BLaER1 (cell line): ENCODE measurements at regions not wholly inside any gene's neighbourhood (a gene's known extent, or its start where the extent isn't known, plus 50 kb on each side); places are given as distances from the start of the nearest gene placed in this dataset.

Experiments
- H3K27ac ChIP-seq: shearing (Covaris generic); formaldehyde crosslinking; 2 replicates; pipeline ENCODE4 v1.8.1; 2022
- H3K27me3 ChIP-seq: shearing (Covaris generic); formaldehyde crosslinking; 2 replicates; pipeline ENCODE4 v1.8.1; 2022
- H3K36me3 ChIP-seq: shearing (Covaris generic); formaldehyde crosslinking; 2 replicates; pipeline ENCODE4 v1.8.1; 2022
- H3K4me1 ChIP-seq: shearing (Covaris generic); formaldehyde crosslinking; 2 replicates; pipeline ENCODE4 v1.8.1; 2022
- H3K4me2 ChIP-seq: shearing (Covaris generic); formaldehyde crosslinking; 2 replicates; pipeline ENCODE4 v1.8.1; 2022
- H3K4me3 ChIP-seq: shearing (Covaris generic); formaldehyde crosslinking; 2 replicates; pipeline ENCODE4 v1.8.1; 2022
- H3K9ac ChIP-seq: shearing (Covaris generic); formaldehyde crosslinking; 2 replicates; pipeline ENCODE4 v1.8.1; 2022
- H3K9me3 ChIP-seq: shearing (Covaris generic); formaldehyde crosslinking; 2 replicates; pipeline ENCODE4 v1.8.1; 2022
- H4K20me1 ChIP-seq: shearing (Covaris generic); formaldehyde crosslinking; 2 replicates; pipeline ENCODE4 v1.8.1; 2022
- Cebpa-rat ChIP-seq: shearing (Covaris generic); IDR thresholded peaks from 2 replicates; pipeline ENCODE4 v1.8.1; 2022

DNA sequence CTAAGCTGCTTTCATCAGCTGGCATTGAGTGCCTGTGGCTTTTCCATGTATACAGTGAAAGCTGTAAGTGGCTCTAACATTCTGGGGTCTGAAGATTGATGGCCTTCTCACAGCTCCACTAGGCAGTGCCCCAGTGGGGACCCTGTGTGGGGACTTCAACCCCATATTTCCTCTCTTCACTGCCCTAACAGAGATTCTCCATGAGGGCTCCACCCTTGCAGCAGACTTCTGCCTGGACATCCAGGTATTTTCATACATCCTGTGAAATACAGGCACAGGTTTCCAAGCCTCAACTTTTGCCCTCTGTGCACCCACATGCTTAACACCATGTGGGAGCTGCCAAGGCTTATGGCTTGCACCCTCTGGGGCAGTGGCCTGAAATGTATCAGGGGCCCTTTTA lies 188.2 kb upstream of the SYT4 start:
- Histone ChIP-seq H3K9me3 (peaks cover 24% of the 10 kb centered on the region), H3K27ac (no peak overlapping the region), H3K4me2 (no peak overlapping the region), H3K9ac (no peak overlapping the region), H4K20me1 (no peaks in the 10 kb centered on the region), H3K4me1 (no peaks in the 10 kb centered on the region), H3K4me3 (no peak overlapping the region), H3K27me3 (no peaks in the 10 kb centered on the region), H3K36me3 (no peaks in the 10 kb centered on the region)
- no peak for TF ChIP-seq Cebpa-rat

DNA sequence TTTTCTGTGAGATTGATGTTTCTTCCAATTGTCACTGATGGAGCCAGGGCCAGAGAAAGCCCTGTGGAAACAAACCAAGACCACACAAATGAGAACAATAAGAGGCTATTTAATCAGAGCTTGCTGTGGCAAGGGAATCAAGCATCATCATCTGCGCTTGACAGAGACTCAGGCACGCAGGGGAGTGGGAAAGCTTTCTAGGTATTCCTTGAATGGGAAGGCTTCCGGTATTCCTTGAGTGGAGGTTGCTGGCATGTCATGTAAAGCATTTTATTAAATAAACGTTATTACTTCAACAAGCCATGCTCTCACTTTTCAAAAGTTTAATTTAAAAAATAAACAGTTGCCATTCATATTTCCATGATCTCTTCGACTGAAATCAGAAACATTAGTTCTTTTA lies 194.6 kb upstream of the SYT4 start:
- H3K4me2 ChIP-seq = no peak overlapping the region
- H3K4me3 ChIP-seq = no peak overlapping the region
- no peaks in the 10 kb centered on the region for H4K20me1 ChIP-seq
- TF ChIP-seq Cebpa-rat = no peak
- H3K9me3 ChIP-seq = no peaks in the 10 kb centered on the region
- H3K27me3 ChIP-seq = no peaks in the 10 kb centered on the region
- no peak overlapping the region for H3K27ac ChIP-seq
- H3K4me1 ChIP-seq = no peaks in the 10 kb centered on the region
- no peak overlapping the region for H3K9ac ChIP-seq
- no peaks in the 10 kb centered on the region for H3K36me3 ChIP-seq

DNA sequence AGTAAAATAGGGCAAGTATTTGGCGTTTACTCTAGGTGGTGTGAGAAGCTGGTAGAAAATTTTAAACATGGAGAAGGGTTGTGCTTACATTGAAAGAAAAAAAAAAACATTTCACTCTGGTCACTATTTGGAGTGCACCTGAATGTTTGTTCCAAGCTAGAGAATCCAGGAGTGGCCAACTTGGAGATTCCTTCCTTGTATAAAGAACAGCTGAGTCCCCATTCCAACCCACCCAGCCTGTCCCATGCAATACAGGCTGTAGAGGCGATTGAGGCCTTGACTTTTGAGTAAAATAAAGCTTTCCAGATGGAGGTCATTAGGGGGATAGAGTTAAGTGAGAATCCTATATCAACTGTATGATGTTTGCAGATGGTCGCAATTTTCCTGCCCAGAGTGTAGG lies 203.8 kb upstream of the SYT4 start:
- Histone ChIP-seq H3K4me1 (no peaks in the 10 kb centered on the region), H3K36me3 (no peaks in the 10 kb centered on the region), H4K20me1 (no peaks in the 10 kb centered on the region), H3K27ac (no peak overlapping the region), H3K9me3 (peaks cover 16% of the 10 kb centered on the region), H3K4me3 (no peak overlapping the region), H3K27me3 (no peaks in the 10 kb centered on the region), H3K4me2 (no peak overlapping the region), H3K9ac (no peak overlapping the region)
- TF ChIP-seq Cebpa-rat = no peak

DNA sequence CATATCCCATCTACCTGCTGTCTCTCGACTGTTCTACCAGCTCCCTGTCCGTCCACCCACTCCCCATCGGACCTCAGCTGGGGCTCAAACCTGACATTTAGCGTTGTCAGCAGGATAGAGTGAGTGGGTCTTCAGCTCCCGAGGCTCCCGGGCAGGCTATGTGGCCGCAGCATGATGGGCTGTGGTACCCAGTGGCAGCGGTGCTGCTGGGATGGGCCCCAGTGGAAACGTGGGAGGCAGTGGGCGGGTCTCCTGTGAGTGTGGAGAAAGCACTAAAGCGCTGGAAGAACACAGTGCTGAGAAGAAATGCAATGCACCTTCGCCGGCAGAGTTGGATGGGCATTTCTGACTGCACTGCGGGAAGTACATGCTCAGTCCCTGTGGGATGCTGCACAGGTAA lies 204.8 kb upstream of the SYT4 start:
- Histone ChIP-seq H3K27me3 (no peaks in the 10 kb centered on the region), H3K4me2 (no peak overlapping the region), H3K27ac (no peak overlapping the region), H3K36me3 (no peaks in the 10 kb centered on the region), H3K4me1 (no peaks in the 10 kb centered on the region), H3K9ac (no peak overlapping the region), H3K4me3 (no peak overlapping the region), H4K20me1 (no peaks in the 10 kb centered on the region), H3K9me3 (peaks cover 27% of the 10 kb centered on the region)
- TF ChIP-seq Cebpa-rat = no peak

DNA sequence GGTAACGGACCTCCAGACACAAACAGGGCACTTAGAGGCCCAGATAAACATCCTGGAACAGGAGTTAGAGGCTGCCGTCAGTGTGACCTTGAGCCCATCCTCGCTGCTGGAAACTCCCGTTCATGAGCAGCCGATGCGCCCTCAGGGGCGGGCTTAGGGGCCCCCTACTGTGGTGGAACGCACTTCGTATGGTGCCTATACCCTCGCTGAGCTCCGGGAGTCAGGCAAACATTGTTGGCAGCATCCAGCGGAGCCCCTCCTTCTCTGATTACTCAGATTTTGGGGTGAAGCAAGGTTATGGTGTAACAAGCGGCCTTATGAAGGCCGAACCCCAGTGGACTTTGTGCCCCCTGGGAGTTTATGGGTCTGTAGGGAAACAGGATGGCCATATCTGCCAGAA lies 205.3 kb upstream of the SYT4 start:
- no peaks in the 10 kb centered on the region for H4K20me1 ChIP-seq
- TF ChIP-seq Cebpa-rat = no peak
- no peak overlapping the region for H3K9ac ChIP-seq
- no peak overlapping the region for H3K4me3 ChIP-seq
- no peaks in the 10 kb centered on the region for H3K36me3 ChIP-seq
- H3K27ac ChIP-seq = no peak overlapping the region
- H3K4me2 ChIP-seq = no peak overlapping the region
- no peaks in the 10 kb centered on the region for H3K4me1 ChIP-seq
- no peaks in the 10 kb centered on the region for H3K27me3 ChIP-seq
- H3K9me3 ChIP-seq = peaks cover 31% of the 10 kb centered on the region

DNA sequence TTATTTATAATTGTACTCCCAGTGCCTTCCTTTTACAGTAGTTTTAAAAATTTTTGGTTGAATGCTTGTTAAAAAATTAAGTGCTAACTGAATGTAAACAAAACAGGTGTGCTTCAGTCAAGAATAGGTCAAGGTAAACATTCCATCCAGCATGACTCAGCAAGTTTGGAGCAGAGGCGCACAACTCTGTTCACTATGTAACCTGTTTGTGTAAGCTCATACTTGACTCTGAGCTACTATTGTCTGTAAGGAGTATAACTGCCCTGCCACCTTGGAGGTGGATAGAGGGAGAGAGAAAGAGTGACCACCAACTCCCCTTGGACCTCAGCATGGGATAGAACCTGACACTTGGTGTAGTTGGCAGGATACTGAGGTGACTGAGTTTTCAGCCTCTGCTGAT lies 207.4 kb upstream of the SYT4 start:
- no peak overlapping the region for H3K4me2 ChIP-seq
- H3K4me1 ChIP-seq = no peaks in the 10 kb centered on the region
- no peak overlapping the region for H3K27ac ChIP-seq
- TF ChIP-seq Cebpa-rat = no peak
- peaks cover 34% of the 10 kb centered on the region for H3K9me3 ChIP-seq
- no peaks in the 10 kb centered on the region for H3K36me3 ChIP-seq
- H3K4me3 ChIP-seq = no peak overlapping the region
- no peaks in the 10 kb centered on the region for H3K27me3 ChIP-seq
- no peaks in the 10 kb centered on the region for H4K20me1 ChIP-seq
- no peak overlapping the region for H3K9ac ChIP-seq

DNA sequence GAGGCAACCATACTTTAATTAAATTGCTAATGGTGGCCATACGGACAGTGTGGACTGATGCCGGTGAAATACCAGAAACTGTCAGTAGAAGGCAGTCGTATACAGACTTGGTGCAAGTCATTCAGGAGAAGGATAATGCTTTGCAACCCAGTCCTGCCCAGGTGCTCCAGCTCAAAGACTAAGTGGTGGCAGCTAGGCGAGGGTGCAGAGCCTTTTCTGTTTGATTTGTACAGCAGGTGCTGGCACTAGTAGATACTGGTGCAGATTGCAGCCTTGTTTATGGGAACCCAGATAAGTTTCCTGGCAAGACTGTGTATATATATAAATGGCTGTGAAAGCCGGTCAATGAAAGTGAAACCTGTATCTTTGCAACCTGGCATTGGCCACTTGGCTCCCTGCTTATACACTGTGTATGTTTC lies 208.3 kb upstream of the SYT4 start:
- no peak overlapping the region for H3K4me3 ChIP-seq
- TF ChIP-seq Cebpa-rat = no peak
- no peaks in the 10 kb centered on the region for H3K4me1 ChIP-seq
- H4K20me1 ChIP-seq = no peaks in the 10 kb centered on the region
- H3K27ac ChIP-seq = no peak overlapping the region
- H3K36me3 ChIP-seq = no peaks in the 10 kb centered on the region
- H3K4me2 ChIP-seq = no peak overlapping the region
- H3K27me3 ChIP-seq = no peaks in the 10 kb centered on the region
- no peak overlapping the region for H3K9ac ChIP-seq
- H3K9me3 ChIP-seq = peaks cover 34% of the 10 kb centered on the region

DNA sequence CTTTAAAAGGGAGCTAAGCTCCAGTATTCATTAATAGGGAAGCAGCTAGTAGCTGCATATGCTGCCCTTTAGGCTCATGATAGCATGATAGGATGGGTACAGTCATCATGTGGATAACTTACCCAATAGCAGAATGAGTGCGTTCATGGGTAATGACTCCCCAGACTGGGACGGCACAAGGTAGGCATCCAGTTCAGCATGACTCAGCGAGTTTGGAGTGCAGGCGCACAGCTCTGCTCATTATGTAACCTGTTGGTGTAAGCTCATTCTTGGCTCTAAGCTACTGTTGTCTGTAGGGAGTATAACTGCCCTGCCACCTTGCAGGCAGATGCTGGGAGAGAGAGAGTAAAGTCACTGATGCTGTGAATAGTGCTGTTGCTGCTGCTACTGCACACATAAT lies 209.2 kb upstream of the SYT4 start:
- no peak for TF ChIP-seq Cebpa-rat
- Histone ChIP-seq H3K27me3 (no peaks in the 10 kb centered on the region), H3K9ac (no peak overlapping the region), H3K4me2 (no peak overlapping the region), H3K4me3 (no peak overlapping the region), H4K20me1 (no peaks in the 10 kb centered on the region), H3K4me1 (no peaks in the 10 kb centered on the region), H3K36me3 (no peaks in the 10 kb centered on the region), H3K27ac (no peak overlapping the region), H3K9me3 (peaks cover 34% of the 10 kb centered on the region)

DNA sequence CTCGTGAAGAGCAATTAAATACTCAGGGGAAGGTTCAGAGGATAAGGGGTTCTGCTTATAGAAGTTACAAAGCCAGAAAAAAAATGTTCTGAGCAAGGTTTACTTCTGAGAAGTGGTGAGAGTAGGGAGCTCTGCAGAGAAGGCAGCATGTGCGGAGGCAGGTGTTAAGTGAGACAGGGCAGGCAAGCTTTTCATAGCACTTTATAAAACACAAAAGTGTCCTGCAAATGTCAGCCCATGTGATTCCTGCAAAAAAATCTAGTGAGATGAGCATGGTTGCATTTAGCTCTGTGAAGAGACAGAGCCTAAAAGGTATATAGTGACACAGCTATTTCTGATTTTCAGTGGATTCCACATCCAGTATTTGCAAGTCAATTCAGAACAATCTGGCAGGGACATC lies 223.8 kb upstream of the SYT4 start:
- Histone ChIP-seq H3K27ac (no peak overlapping the region), H4K20me1 (no peaks in the 10 kb centered on the region), H3K4me2 (no peak overlapping the region), H3K9ac (no peak overlapping the region), H3K36me3 (no peaks in the 10 kb centered on the region), H3K4me3 (no peak overlapping the region), H3K9me3 (0 out of 2 replicates have a peak, but pooled peaks cover 3% of the 10 kb centered on the region), H3K4me1 (no peaks in the 10 kb centered on the region), H3K27me3 (no peaks in the 10 kb centered on the region)
- no peak for TF ChIP-seq Cebpa-rat

DNA sequence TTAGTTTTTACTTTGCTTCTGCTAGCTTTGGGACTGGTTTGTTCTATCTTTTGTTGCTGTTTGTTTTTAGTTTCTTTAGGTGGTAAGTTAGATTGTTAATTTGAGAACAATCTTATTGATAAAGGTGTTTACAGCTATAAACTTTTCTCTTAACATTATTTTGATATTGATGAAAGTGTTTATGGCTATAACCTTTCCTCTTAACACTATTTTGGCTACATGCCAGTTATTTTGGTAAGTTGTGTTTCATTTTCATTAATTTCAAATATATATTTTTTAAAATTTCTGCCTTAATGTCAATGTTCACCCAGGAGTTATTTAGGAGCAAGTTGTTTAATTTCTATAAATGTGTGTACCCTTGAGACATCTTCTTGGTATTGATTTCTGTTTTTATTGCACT lies 229.6 kb upstream of the SYT4 start:
- Histone ChIP-seq H3K36me3 (no peaks in the 10 kb centered on the region), H3K27ac (no peak overlapping the region), H3K4me3 (no peak overlapping the region), H3K4me1 (no peaks in the 10 kb centered on the region), H3K4me2 (no peak overlapping the region), H3K9me3 (peaks cover 31% of the 10 kb centered on the region), H4K20me1 (no peaks in the 10 kb centered on the region), H3K27me3 (no peaks in the 10 kb centered on the region), H3K9ac (no peak overlapping the region)
- no peak for TF ChIP-seq Cebpa-rat

DNA sequence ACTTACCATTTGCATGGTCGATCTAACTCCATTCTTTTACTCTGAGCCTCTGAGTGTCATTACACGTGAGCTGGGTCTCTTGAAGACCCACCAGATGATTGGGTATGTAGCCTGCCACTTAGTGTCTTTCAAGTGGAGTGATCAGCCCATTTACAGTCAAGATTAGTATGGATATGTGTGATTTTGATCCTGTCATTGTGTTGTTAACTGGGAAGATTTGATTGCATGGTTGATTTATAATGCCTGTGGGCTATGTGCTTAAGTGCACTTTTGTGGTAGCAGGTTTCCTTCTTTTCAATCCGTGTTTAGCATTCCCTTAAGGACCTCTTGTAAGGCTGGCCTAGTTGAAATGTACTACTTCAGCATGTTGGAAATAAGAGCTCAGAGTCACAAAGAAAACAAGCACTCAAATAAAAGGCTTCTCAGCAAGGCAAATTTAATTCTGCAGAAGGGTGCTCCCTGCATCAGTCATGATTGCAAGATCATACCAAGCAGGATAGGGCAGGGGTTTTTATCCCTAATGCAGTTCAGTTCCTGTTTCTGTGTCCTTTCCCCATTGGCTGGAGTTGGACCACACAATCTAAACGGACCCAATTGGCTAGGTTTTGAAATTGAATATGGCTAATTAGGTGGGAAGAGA lies 230.7 kb upstream of the SYT4 start:
- H3K27ac ChIP-seq = no peak overlapping the region
- no peaks in the 10 kb centered on the region for H3K36me3 ChIP-seq
- no peaks in the 10 kb centered on the region for H3K27me3 ChIP-seq
- peaks cover 31% of the 10 kb centered on the region for H3K9me3 ChIP-seq
- H3K4me3 ChIP-seq = no peak overlapping the region
- TF ChIP-seq Cebpa-rat = no peak
- H4K20me1 ChIP-seq = no peaks in the 10 kb centered on the region
- H3K4me2 ChIP-seq = no peak overlapping the region
- no peaks in the 10 kb centered on the region for H3K4me1 ChIP-seq
- H3K9ac ChIP-seq = no peak overlapping the region
